Esophagus muscularis mucosa (tissue), 4 donors: ENCODE measurements at regions not wholly inside any gene's neighbourhood (a gene's known extent, or its start where the extent isn't known, plus 50 kb on each side); places are given as distances from the start of the nearest gene placed in this dataset.

Experiments used
- EP300 ChIP-seq: sonication (generic); formaldehyde crosslinking; IDR thresholded peaks from one replicate; pipeline ENCODE4 v1.6.1; 2017; ENCODE audit warnings: antibody characterized with exemption
- POLR2A ChIP-seq: fragments of 450-650 bp; IDR thresholded peaks from one replicate; pipeline ENCODE4 v1.6.1; 2017; ENCODE audit warnings: antibody characterized with exemption, moderate library complexity, mild to moderate bottlenecking, low read depth
- POLR2AphosphoS5 ChIP-seq, 2 donors: sonication (generic); formaldehyde crosslinking; IDR thresholded peaks; one replicate each; pipeline ENCODE4 v1.6.1; 2017; ENCODE audit warnings: antibody characterized with exemption in 2 of 2
- TF ChIP-seq, protein P1 (sequence below), 3 experiments: fragments of 200-600 bp in 2 of 3; fragments of 450-650 bp in 1 of 3; sonication (generic) in 2 of 3; IDR thresholded peaks; one replicate each; pipeline ENCODE4 v1.5.1; 2017 to 2019; ENCODE audit warnings: antibody characterized with exemption in 3 of 3, mild to moderate bottlenecking in 2 of 3, moderate library complexity in 1 of 3

DNA sequence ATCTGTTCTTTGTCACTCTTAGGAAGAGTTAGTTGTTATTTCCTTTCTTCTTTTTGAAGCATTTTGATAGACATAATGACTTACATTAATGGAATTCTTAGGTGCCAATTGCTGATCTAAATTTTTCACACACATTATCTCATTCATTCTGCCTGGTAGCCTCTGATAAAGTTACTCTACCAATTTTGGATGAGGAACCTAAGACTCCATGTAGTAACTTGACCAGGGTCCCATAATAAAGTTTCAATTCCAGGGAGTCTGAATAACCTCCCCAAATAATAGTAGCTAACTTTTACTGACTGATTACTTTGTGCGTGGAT lies 73.2 kb upstream of the CITED2 start:
- TF ChIP-seq POLR2AphosphoS5 (IDR thresholded peaks at IDR 0.05) (no peak), POLR2A (no peak), EP300 (no peak)
- TF ChIP-seq, protein P1, sequence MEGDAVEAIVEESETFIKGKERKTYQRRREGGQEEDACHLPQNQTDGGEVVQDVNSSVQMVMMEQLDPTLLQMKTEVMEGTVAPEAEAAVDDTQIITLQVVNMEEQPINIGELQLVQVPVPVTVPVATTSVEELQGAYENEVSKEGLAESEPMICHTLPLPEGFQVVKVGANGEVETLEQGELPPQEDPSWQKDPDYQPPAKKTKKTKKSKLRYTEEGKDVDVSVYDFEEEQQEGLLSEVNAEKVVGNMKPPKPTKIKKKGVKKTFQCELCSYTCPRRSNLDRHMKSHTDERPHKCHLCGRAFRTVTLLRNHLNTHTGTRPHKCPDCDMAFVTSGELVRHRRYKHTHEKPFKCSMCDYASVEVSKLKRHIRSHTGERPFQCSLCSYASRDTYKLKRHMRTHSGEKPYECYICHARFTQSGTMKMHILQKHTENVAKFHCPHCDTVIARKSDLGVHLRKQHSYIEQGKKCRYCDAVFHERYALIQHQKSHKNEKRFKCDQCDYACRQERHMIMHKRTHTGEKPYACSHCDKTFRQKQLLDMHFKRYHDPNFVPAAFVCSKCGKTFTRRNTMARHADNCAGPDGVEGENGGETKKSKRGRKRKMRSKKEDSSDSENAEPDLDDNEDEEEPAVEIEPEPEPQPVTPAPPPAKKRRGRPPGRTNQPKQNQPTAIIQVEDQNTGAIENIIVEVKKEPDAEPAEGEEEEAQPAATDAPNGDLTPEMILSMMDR (IDR thresholded peaks at IDR 0.05), result no peak
